Body of pancreas (tissue), 4 donors: ENCODE measurements at regions not wholly inside any gene's neighbourhood (a gene's known extent, or its start where the extent isn't known, plus 50 kb on each side); places are given as distances from the start of the nearest gene placed in this dataset.

Source experiments
- ATAC-seq: fragments of 150-250 bp; one replicate; pipeline ENCODE4 v1.9.1; 2016
- DNase-seq, 4 donors: peaks; one replicate each; pipeline ENCODE4 v3.0.0-alpha.2; 2019
- H3K27ac ChIP-seq, 4 donors: fragments of 200-600 bp; sonication (generic); 1 replicate in 3 of 4; 2 replicates in 1 of 4; pipeline versions ENCODE4 v1.5.1 to v1.6.1; 2016 to 2019; ENCODE audit warnings: mild to moderate bottlenecking in 1 of 4, mixed read lengths in 1 of 4, moderate library complexity in 1 of 4
- H3K27me3 ChIP-seq, 2 donors: fragments of 200-600 bp; sonication (generic); one replicate each; pipeline ENCODE4 v1.6.0; 2016; ENCODE audit warnings: mild to moderate bottlenecking in 1 of 2
- H3K36me3 ChIP-seq, 2 donors: fragments of 200-600 bp; sonication (generic); replicated peaks in 1 of 2; 2 replicates each; pipeline ENCODE4 v1.5.1; 2016; ENCODE audit warnings: low read depth in 2 of 2; ENCODE audit not compliant: insufficient read depth in 1 of 2
- H3K4me1 ChIP-seq: fragments of 200-600 bp; sonication (generic); one replicate; pipeline ENCODE4 v1.6.0; 2016
- H3K4me3 ChIP-seq, 2 donors: fragments of 200-600 bp; sonication (generic); 1 replicate in 1 of 2; 2 replicates in 1 of 2; pipeline ENCODE4 v1.5.1; 2016 to 2019
- H3K9me3 ChIP-seq, 3 donors: fragments of 200-600 bp; sonication (generic); 1 replicate in 2 of 3; 2 replicates in 1 of 3; pipeline ENCODE4 v1.5.1; 2016
- CTCF ChIP-seq, 7 experiments: fragments of 450-650 bp in 4 of 7; fragments of 200-600 bp in 3 of 7; sonication (generic) in 3 of 7; IDR thresholded peaks; one replicate each; pipeline ENCODE4 v1.5.1; 2016 to 2019; ENCODE audit warnings: antibody characterized with exemption in 7 of 7
- POLR2A ChIP-seq, 3 donors: fragments of 450-650 bp; IDR thresholded peaks; one replicate each; pipeline ENCODE4 v1.6.1; 2016; ENCODE audit warnings: antibody characterized with exemption in 3 of 3, mild to moderate bottlenecking in 2 of 3
- WGBS, 2 donors: methylation state at CpG; one replicate each; pipeline ENCODE4 v1.1.5; 2017; 5-methylcytosine and 5-hydroxymethylcytosine counted together
- intact Hi-C: fragments of 100-400 bp; cut with DNase I; formaldehyde crosslinking; loops from one replicate; pipeline ENCODE4 v1.15.1; 2023

GRCh38 chr11:23590596-23591308 is 730.5 kb upstream of the CCDC179 start:
- no peaks in the 10 kb centered on the region for H3K4me1 ChIP-seq
- no peaks in the 10 kb centered on the region for H3K36me3 ChIP-seq
- TF ChIP-seq CTCF (IDR thresholded peaks at IDR 0.05) (no peak), POLR2A (IDR thresholded peaks at IDR 0.05) (no peak)
- H3K27me3 ChIP-seq, result no peaks in the 10 kb centered on the region
- WGBS, 2 donors, result 65 to 67% methylated on average over 3 of the region's 3 CpGs
- H3K4me3 ChIP-seq, result no peak overlapping the region
- no peak overlapping the region for H3K27ac ChIP-seq
- ATAC-seq (no peak), DNase-seq (no peak)
- no peaks in the 10 kb centered on the region for H3K9me3 ChIP-seq
- intact Hi-C loops, result no loop called here

GRCh38 chr11:23594755-23595154 is 734.5 kb upstream of the CCDC179 start:
- Histone ChIP-seq H3K4me1 (no peaks in the 10 kb centered on the region), H3K9me3 (no peaks in the 10 kb centered on the region), H3K27ac (no peak overlapping the region), H3K36me3 (no peaks in the 10 kb centered on the region), H3K27me3 (no peaks in the 10 kb centered on the region), H3K4me3 (no peak overlapping the region)
- ATAC-seq (no peak), DNase-seq (no peak)
- TF ChIP-seq POLR2A (IDR thresholded peaks at IDR 0.05), result no peak
- no peak for TF ChIP-seq CTCF (IDR thresholded peaks at IDR 0.05)
- WGBS, 2 donors, result 29 to 32% methylated on average over 3 of the region's 3 CpGs
- intact Hi-C loops, result no loop called here

- ATAC-seq (no peak), DNase-seq (no peak)
- Histone ChIP-seq H3K27ac (no peak overlapping the region), H3K4me1 (no peaks in the 10 kb centered on the region), H3K36me3 (no peaks in the 10 kb centered on the region), H3K27me3 (no peaks in the 10 kb centered on the region), H3K9me3 (no peaks in the 10 kb centered on the region), H3K4me3 (no peak overlapping the region)
- intact Hi-C loops, result no loop called here
- WGBS, 2 donors, result 73 to 74% methylated on average over 3 of the region's 3 CpGs
- TF ChIP-seq POLR2A (IDR thresholded peaks at IDR 0.05), result no peak
- TF ChIP-seq CTCF (IDR thresholded peaks at IDR 0.05), result no peak
Observed at GRCh38 chr11:23604966-23605365, 744.7 kb upstream of the CCDC179 start.

DNA sequence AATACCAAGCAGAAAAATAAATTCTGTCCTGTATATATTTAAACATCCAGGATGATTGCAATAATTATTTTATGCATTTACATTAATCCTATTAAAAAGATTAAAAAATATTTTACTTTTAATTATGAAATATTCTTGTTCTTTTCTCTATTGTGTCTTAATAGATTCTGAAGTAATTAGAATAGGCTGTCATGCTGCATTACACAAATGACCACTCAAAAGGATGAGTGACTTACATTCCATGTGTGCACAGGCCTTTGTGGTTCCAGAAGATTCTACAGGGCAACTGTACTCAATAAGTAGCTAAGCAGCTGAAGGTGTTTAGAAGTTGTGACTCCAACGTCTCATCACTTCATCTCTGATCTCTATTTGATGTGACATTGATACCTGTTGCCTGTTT is 745.9 kb upstream of the CCDC179 start:
- 44 to 64% methylated on average over 1 of the region's 1 CpG for WGBS, 2 donors
- H3K27ac ChIP-seq, result no peak overlapping the region
- TF ChIP-seq POLR2A (IDR thresholded peaks at IDR 0.05), result no peak
- TF ChIP-seq CTCF (IDR thresholded peaks at IDR 0.05), result no peak
- H3K36me3 ChIP-seq, result no peaks in the 10 kb centered on the region
- no peaks in the 10 kb centered on the region for H3K27me3 ChIP-seq
- H3K4me3 ChIP-seq, result no peak overlapping the region
- ATAC-seq, result no peak
- DNase-seq, result no peak
- no peaks in the 10 kb centered on the region for H3K9me3 ChIP-seq
- intact Hi-C loops, result no loop called here
- H3K4me1 ChIP-seq, result no peaks in the 10 kb centered on the region

DNA sequence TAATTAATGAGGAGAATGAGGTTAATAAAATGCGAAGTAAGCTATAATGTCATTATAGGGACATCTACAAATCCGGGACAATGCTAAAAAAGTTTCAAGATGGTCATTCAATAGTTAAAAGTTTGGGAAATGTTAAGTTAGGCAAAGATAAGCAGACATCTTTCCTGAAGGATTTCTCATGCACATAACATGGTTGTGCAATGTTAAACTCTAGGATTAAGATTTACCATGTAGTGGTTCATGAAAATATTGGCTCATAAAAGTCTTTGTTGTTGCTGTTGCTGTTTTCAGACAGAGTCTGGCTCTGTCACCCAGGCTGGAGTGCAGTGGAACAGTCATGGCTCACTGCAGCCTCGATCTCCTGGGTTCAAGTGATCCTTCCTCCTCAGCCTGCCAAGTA is 751.5 kb upstream of the CCDC179 start:
- 70 to 81% methylated on average over 3 of the region's 3 CpGs for WGBS, 2 donors
- TF ChIP-seq CTCF (IDR thresholded peaks at IDR 0.05) (no peak), POLR2A (IDR thresholded peaks at IDR 0.05) (no peak)
- intact Hi-C loops, result no loop called here

More for the DNA sequence above, 751.5 kb upstream of the CCDC179 start:
- ATAC-seq (no peak), DNase-seq (no peak)
- Histone ChIP-seq H3K27ac (no peak overlapping the region), H3K9me3 (no peaks in the 10 kb centered on the region), H3K4me1 (no peaks in the 10 kb centered on the region), H3K36me3 (no peaks in the 10 kb centered on the region), H3K4me3 (no peak overlapping the region), H3K27me3 (no peaks in the 10 kb centered on the region)
